Heart left ventricle (tissue), 13 donors: ENCODE measurements at regions not wholly inside any gene's neighbourhood (a gene's known extent, or its start where the extent isn't known, plus 50 kb on each side); places are given as distances from the start of the nearest gene placed in this dataset.

Source experiments
- POLR2A ChIP-seq, 2 donors: fragments of 450-650 bp; IDR thresholded peaks; one replicate each; pipeline ENCODE4 v1.6.1; 2017; ENCODE audit warnings: antibody characterized with exemption in 2 of 2, mild to moderate bottlenecking in 2 of 2, moderate library complexity in 2 of 2
- TF ChIP-seq, protein P1 (sequence below), 12 donors: fragments of 200-600 bp; sonication (generic) in 4 of 12; IDR thresholded peaks; one replicate each; pipeline versions ENCODE4 v1.5.0 to v1.8.0; 2018 to 2022; ENCODE audit warnings: antibody characterized with exemption in 12 of 12, mild to moderate bottlenecking in 5 of 12
- donor health status: ischemic (EF 13 %, LVEDD 7.1; RV severe dilation, severe dysfunction).
- donor health status: DM: no; HTN: yes; CAD: no.
- donor health status: DM: no; HTN: no; CAD: no.
- donor health status: ischemic (EF 25% LVEDD 6.9; RV normal size, moderate dysfunction).
- donor health status: ischemic (EF 25% LVEDD 5.7; RV mildly dilated, moderate dysfunction).
- donor health status: ischemic (EF 35%, LVEDD 5.7; RV mildly dilated, moderate dysfunction).
- donor health status: nonischemic (EF 11% LVEDD 7.7; RV severe dilation, severe dysfunction).
- donor health status: DM: yes; HTN: yes; CAD: no.
- donor health status: PGD.
- donor health status: ischemic (EF 29% LVEDD 5.4; RV normal size, mild dysfunction).
- donor health status: nonischemic (EF 23%, LVEDD 6.1; RV moderate dilation, normal function).

GRCh38 chr17:12514596-12514995, 151.1 kb upstream of the MYOCD start:
- TF ChIP-seq, protein P1, sequence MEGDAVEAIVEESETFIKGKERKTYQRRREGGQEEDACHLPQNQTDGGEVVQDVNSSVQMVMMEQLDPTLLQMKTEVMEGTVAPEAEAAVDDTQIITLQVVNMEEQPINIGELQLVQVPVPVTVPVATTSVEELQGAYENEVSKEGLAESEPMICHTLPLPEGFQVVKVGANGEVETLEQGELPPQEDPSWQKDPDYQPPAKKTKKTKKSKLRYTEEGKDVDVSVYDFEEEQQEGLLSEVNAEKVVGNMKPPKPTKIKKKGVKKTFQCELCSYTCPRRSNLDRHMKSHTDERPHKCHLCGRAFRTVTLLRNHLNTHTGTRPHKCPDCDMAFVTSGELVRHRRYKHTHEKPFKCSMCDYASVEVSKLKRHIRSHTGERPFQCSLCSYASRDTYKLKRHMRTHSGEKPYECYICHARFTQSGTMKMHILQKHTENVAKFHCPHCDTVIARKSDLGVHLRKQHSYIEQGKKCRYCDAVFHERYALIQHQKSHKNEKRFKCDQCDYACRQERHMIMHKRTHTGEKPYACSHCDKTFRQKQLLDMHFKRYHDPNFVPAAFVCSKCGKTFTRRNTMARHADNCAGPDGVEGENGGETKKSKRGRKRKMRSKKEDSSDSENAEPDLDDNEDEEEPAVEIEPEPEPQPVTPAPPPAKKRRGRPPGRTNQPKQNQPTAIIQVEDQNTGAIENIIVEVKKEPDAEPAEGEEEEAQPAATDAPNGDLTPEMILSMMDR (IDR thresholded peaks at IDR 0.05), result no peak
- TF ChIP-seq POLR2A (IDR thresholded peaks at IDR 0.05), result no peak
